Nephron (organoid): ENCODE measurements at regions not wholly inside any gene's neighbourhood (a gene's known extent, or its start where the extent isn't known, plus 50 kb on each side); places are given as distances from the start of the nearest gene placed in this dataset.

Experiments used
- H3K27ac Mint-ChIP-seq, 3 experiments: 2 replicates each; pipeline ENCODE4 v1.8.0; 2020; ENCODE audit warnings: mixed read lengths in 3 of 3, mild to moderate bottlenecking in 2 of 3, moderate library complexity in 1 of 3
- H3K27me3 Mint-ChIP-seq: 2 replicates; pipeline ENCODE4 v1.8.0; 2021; ENCODE audit warnings: low read depth, mild to moderate bottlenecking, moderate library complexity, mixed read lengths
- H3K36me3 Mint-ChIP-seq: 2 replicates; pipeline ENCODE4 v1.8.0; 2020; ENCODE audit warnings: low read depth, mixed read lengths
- H3K4me1 Mint-ChIP-seq: 2 replicates; pipeline ENCODE4 v1.8.0; 2020; ENCODE audit warnings: mixed read lengths
- H3K4me3 Mint-ChIP-seq, 3 experiments: 2 replicates each; pipeline ENCODE4 v1.8.0; 2020; ENCODE audit warnings: mild to moderate bottlenecking in 3 of 3, mixed read lengths in 3 of 3, moderate library complexity in 2 of 3
- H3K9me3 Mint-ChIP-seq: 2 replicates; pipeline ENCODE4 v1.8.0; 2020; ENCODE audit warnings: mixed read lengths
- CTCF ChIP-seq, 3 experiments: fragments of 200-600 bp; sonication (generic); IDR thresholded peaks; one replicate each; pipeline ENCODE4 v1.5.0; 2021; ENCODE audit warnings: antibody characterized with exemption in 3 of 3; ENCODE audit not compliant: unreplicated experiment in 3 of 3

GRCh38 chr5:158124606-158125316 is 265.8 kb upstream of the CLINT1 start:
- no peak overlapping the region for H3K27ac Mint-ChIP-seq
- no peak for TF ChIP-seq CTCF (IDR thresholded peaks at IDR 0.05; ENCODE audit: unreplicated experiment in 3 of 3)
- no peaks in the 10 kb centered on the region for H3K36me3 Mint-ChIP-seq
- no peak overlapping the region for H3K4me3 Mint-ChIP-seq
- no peaks in the 10 kb centered on the region for H3K9me3 Mint-ChIP-seq
- peaks cover 40% of the 10 kb centered on the region for H3K4me1 Mint-ChIP-seq
- H3K27me3 Mint-ChIP-seq: peaks cover 5% of the 10 kb centered on the region

- no peaks in the 10 kb centered on the region for H3K36me3 Mint-ChIP-seq
- H3K9me3 Mint-ChIP-seq: no peaks in the 10 kb centered on the region
- H3K4me3 Mint-ChIP-seq: no peak overlapping the region
Observed at GRCh38 chr5:158123595-158123994, 264.6 kb upstream of the CLINT1 start.

GRCh38 chr5:158121678-158122077 is 262.7 kb upstream of the CLINT1 start:
- Mint-ChIP-seq H3K4me3 (no peak overlapping the region), H3K36me3 (no peaks in the 10 kb centered on the region), H3K27me3 (peaks cover 5% of the 10 kb centered on the region), H3K9me3 (no peaks in the 10 kb centered on the region), H3K4me1 (peaks cover 35% of the 10 kb centered on the region), H3K27ac (peak overlapping the region; percentile 18 to 97 (median 50))
- TF ChIP-seq CTCF (IDR thresholded peaks at IDR 0.05; ENCODE audit: unreplicated experiment in 3 of 3): no peak

More at GRCh38 chr5:158123595-158123994, 264.6 kb upstream of the CLINT1 start:
- Mint-ChIP-seq H3K4me1 (peaks cover 48% of the 10 kb centered on the region), H3K27me3 (peaks cover 5% of the 10 kb centered on the region), H3K27ac (no peak overlapping the region)
- no peak for TF ChIP-seq CTCF (IDR thresholded peaks at IDR 0.05; ENCODE audit: unreplicated experiment in 3 of 3)

- no peaks in the 10 kb centered on the region for H3K36me3 Mint-ChIP-seq
- H3K4me3 Mint-ChIP-seq: no peak overlapping the region
- no peaks in the 10 kb centered on the region for H3K9me3 Mint-ChIP-seq
- H3K27ac Mint-ChIP-seq: peak overlapping the region; percentile 88 to 97 (median 89)
- peaks cover 35% of the 10 kb centered on the region for H3K4me1 Mint-ChIP-seq
- H3K27me3 Mint-ChIP-seq: peaks cover 5% of the 10 kb centered on the region
- no peak for TF ChIP-seq CTCF (IDR thresholded peaks at IDR 0.05; ENCODE audit: unreplicated experiment in 3 of 3)
Observed at GRCh38 chr5:158120760-158121159, 261.8 kb upstream of the CLINT1 start.

- Mint-ChIP-seq H3K9me3 (no peaks in the 10 kb centered on the region), H3K36me3 (no peaks in the 10 kb centered on the region), H3K4me3 (peak overlapping the region in 1 of 3 experiments; percentile 22), H3K27me3 (peaks cover 5% of the 10 kb centered on the region), H3K27ac (peak overlapping the region; percentile 88 to 97 (median 89)), H3K4me1 (peaks cover 35% of the 10 kb centered on the region)
- no peak for TF ChIP-seq CTCF (IDR thresholded peaks at IDR 0.05; ENCODE audit: unreplicated experiment in 3 of 3)
Observed at GRCh38 chr5:158119961-158120723, 261.2 kb upstream of the CLINT1 start.
